NB4 (cell line): ENCODE measurements at regions not wholly inside any gene's neighbourhood (a gene's known extent, or its start where the extent isn't known, plus 50 kb on each side); places are given as distances from the start of the nearest gene placed in this dataset.

Experiments used
- DNase-seq: peaks from one replicate; pipeline ENCODE4 v3.0.0; 2010; ENCODE audit warnings: low read depth
- H3K4me3 ChIP-seq: one replicate; pipeline ENCODE4 v1.5.1; 2011; ENCODE audit warnings: mild to moderate bottlenecking, low read depth, low read length, moderate library complexity
- MYC ChIP-seq: IDR thresholded peaks from 2 replicates; pipeline ENCODE4 v1.6.1; 2011; ENCODE audit warnings: low read depth, low read length
- POLR2A ChIP-seq: IDR thresholded peaks from 2 replicates; pipeline ENCODE4 v1.6.1; 2011; ENCODE audit warnings: mild to moderate bottlenecking; ENCODE audit not compliant: insufficient read length; ENCODE audit errors: extremely low read depth
- TF ChIP-seq, protein P1 (sequence below): IDR thresholded peaks from one replicate; pipeline ENCODE4 v1.5.1; 2012; ENCODE audit warnings: low read depth, low read length
- TF ChIP-seq, protein P2 (sequence below): IDR thresholded peaks from 2 replicates; pipeline ENCODE4 v1.6.1; 2011; ENCODE audit warnings: low read depth, low read length

DNA sequence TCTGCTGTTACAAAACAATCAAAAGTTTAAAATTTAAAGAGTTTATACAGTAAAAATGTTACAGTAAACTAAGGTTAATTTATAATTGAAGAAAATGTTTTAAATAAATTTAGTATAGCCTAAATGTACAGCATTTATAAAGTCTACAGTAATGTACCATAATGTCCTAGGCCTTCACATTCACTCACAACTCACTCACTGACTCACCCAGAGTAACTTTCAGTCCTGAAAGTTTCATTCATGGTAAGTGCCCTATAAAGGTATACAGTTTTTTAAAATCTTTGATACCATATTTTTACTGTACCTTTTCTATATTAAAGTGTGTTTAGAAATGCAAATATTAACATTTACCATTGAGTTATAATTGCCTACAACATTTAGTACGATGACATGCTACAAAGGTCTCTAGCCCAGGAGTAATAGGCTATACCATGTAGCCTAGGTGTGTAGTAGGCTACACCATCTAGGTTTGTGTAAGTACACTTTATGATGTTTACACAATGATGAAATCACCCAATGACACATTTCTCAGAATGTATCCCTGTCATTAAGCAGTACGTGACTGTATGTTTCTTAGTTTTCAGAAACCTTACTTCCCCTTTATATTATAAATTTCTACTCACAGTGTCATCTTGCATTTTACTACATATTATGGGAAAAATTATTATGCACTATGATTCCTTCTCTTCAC, 320.8 kb downstream of the ADAM29 start:
- H3K4me3 ChIP-seq, result no peak overlapping the region
- TF ChIP-seq, protein P1, sequence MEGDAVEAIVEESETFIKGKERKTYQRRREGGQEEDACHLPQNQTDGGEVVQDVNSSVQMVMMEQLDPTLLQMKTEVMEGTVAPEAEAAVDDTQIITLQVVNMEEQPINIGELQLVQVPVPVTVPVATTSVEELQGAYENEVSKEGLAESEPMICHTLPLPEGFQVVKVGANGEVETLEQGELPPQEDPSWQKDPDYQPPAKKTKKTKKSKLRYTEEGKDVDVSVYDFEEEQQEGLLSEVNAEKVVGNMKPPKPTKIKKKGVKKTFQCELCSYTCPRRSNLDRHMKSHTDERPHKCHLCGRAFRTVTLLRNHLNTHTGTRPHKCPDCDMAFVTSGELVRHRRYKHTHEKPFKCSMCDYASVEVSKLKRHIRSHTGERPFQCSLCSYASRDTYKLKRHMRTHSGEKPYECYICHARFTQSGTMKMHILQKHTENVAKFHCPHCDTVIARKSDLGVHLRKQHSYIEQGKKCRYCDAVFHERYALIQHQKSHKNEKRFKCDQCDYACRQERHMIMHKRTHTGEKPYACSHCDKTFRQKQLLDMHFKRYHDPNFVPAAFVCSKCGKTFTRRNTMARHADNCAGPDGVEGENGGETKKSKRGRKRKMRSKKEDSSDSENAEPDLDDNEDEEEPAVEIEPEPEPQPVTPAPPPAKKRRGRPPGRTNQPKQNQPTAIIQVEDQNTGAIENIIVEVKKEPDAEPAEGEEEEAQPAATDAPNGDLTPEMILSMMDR, result no peak
- TF ChIP-seq POLR2A (no peak), MYC (no peak)
- TF ChIP-seq, protein P2, sequence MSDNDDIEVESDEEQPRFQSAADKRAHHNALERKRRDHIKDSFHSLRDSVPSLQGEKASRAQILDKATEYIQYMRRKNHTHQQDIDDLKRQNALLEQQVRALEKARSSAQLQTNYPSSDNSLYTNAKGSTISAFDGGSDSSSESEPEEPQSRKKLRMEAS, result no peak
- DNase-seq, result no peak

DNA sequence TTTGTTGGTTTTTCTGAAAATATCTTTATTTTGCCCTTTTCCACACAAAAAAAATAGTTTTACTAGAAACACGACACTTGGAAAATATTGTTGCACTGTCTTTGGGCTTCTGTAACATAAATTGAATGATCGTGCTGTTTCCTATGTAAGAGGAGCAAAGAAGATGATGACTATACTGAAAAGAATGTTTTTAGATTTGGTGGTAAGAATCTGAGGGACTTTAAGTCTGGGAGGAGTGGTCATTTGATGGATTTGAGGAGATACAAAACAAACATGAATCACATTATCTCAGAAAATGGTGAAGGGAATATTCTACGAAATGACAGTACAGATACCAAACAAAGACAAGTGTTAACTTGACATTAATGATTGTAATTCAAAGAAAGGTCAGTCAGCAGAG, 328.8 kb downstream of the ADAM29 start:
- no peak overlapping the region for H3K4me3 ChIP-seq
- TF ChIP-seq, protein P2, result no peak
- TF ChIP-seq, protein P1, result no peak
- TF ChIP-seq POLR2A, result no peak
- no peak for TF ChIP-seq MYC
- DNase-seq, result no peak

DNA sequence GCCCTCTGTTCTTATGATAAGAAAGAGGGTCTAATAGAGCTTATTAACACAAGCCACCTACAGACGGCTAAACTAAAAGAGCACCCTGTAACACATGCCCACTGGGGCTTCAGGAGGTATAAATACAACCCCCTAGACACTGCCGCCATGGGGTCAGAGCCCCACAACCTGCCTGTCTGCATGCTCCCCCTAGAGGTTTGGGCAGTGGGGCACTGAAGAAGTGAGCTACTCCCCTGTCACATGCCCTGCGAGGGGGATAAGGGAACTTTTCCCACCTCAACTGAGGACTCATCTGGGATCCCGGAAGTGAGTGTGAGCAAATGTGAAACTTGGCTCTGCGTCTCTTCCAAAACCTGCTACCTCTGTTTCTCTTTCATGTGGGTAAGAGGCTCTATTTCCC, 334.5 kb downstream of the ADAM29 start:
- no peak overlapping the region for H3K4me3 ChIP-seq
- TF ChIP-seq, protein P2, result no peak
- TF ChIP-seq MYC (no peak), POLR2A (no peak)
- TF ChIP-seq, protein P1, result no peak
- peak; percentile 2 for DNase-seq

DNA sequence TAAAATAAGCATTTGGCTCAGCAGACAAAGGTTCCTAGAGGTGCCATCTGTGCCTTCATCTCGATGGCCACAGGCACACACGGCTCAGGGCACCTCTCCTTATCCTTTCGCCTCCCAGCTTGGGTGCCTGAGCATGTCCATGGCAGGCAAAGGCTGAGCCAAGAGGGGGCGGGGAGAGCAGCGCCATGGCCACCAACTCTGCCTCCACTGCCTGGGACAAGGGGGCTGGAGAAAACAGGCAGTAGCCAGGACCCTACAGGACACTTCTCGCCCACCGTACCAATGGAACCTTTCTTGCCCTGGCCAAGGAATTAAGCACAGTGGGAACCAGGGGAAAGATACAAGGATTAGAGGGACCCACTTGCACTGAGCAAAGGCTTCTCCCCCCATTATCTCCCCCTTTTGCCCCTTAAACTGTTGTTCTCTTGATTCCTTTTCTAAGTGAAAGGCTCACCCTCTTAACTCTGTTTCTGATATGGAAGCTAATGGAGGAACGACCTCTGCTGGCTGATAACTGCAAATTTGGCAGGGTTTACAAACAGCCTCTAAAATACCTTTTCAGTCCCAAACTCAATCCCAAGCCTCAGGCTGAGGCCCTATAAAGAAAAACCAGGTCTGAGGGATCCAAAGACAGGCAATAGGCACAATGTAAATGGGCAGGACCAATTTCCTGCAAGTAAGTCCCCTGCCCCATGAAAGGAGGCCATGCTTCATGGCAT, 335.2 kb downstream of the ADAM29 start:
- TF ChIP-seq, protein P2, result no peak
- TF ChIP-seq, protein P1, result peak; percentile 30

DNA sequence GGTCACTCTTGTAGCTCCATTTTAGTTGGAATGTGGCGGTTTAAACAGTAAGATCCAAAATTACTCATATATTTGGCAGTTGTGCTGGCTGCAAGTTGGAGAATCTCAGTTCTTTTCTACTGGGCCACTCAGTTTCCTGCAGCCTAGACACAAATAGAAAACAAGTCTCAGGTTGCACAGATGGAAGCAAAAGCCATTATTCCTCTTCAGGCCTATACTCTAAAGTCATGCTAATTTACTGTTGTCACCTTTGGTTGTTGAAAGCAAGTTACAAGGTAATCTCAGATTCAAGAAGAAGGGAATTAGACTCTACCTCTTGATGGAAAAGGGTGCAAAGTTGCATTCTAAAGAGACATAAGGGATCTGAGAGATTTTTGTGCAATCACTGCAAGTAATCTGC, 345.4 kb downstream of the ADAM29 start:
- no peak for DNase-seq
- no peak overlapping the region for H3K4me3 ChIP-seq
- TF ChIP-seq MYC, result no peak
- TF ChIP-seq, protein P1, result no peak
- TF ChIP-seq, protein P2, result no peak
- no peak for TF ChIP-seq POLR2A

More for the DNA sequence above, 335.2 kb downstream of the ADAM29 start:
- H3K4me3 ChIP-seq, result no peak overlapping the region
- peak; percentile 15 for DNase-seq
